Body of pancreas (tissue), 4 donors: ENCODE measurements at regions not wholly inside any gene's neighbourhood (a gene's known extent, or its start where the extent isn't known, plus 50 kb on each side); places are given as distances from the start of the nearest gene placed in this dataset.

Experiments used
- ATAC-seq: fragments of 150-250 bp; one replicate; pipeline ENCODE4 v1.9.1; 2016
- DNase-seq, 4 donors: peaks; one replicate each; pipeline ENCODE4 v3.0.0-alpha.2; 2019
- H3K27ac ChIP-seq, 4 donors: fragments of 200-600 bp; sonication (generic); 1 replicate in 3 of 4; 2 replicates in 1 of 4; pipeline versions ENCODE4 v1.5.1 to v1.6.1; 2016 to 2019; ENCODE audit warnings: mild to moderate bottlenecking in 1 of 4, mixed read lengths in 1 of 4, moderate library complexity in 1 of 4
- H3K27me3 ChIP-seq, 2 donors: fragments of 200-600 bp; sonication (generic); one replicate each; pipeline ENCODE4 v1.6.0; 2016; ENCODE audit warnings: mild to moderate bottlenecking in 1 of 2
- H3K36me3 ChIP-seq, 2 donors: fragments of 200-600 bp; sonication (generic); replicated peaks in 1 of 2; 2 replicates each; pipeline ENCODE4 v1.5.1; 2016; ENCODE audit warnings: low read depth in 2 of 2; ENCODE audit not compliant: insufficient read depth in 1 of 2
- H3K4me1 ChIP-seq: fragments of 200-600 bp; sonication (generic); one replicate; pipeline ENCODE4 v1.6.0; 2016
- H3K4me3 ChIP-seq, 2 donors: fragments of 200-600 bp; sonication (generic); 1 replicate in 1 of 2; 2 replicates in 1 of 2; pipeline ENCODE4 v1.5.1; 2016 to 2019
- H3K9me3 ChIP-seq, 3 donors: fragments of 200-600 bp; sonication (generic); 1 replicate in 2 of 3; 2 replicates in 1 of 3; pipeline ENCODE4 v1.5.1; 2016
- POLR2A ChIP-seq, 3 donors: fragments of 450-650 bp; IDR thresholded peaks; one replicate each; pipeline ENCODE4 v1.6.1; 2016; ENCODE audit warnings: antibody characterized with exemption in 3 of 3, mild to moderate bottlenecking in 2 of 3
- WGBS, 2 donors: methylation state at CpG; one replicate each; pipeline ENCODE4 v1.1.5; 2017; 5-methylcytosine and 5-hydroxymethylcytosine counted together
- intact Hi-C: fragments of 100-400 bp; cut with DNase I; formaldehyde crosslinking; loops from one replicate; pipeline ENCODE4 v1.15.1; 2023
- TF ChIP-seq, protein P1 (sequence below), 7 experiments: fragments of 450-650 bp in 4 of 7; fragments of 200-600 bp in 3 of 7; sonication (generic) in 3 of 7; IDR thresholded peaks; one replicate each; pipeline ENCODE4 v1.5.1; 2016 to 2019; ENCODE audit warnings: antibody characterized with exemption in 7 of 7

DNA sequence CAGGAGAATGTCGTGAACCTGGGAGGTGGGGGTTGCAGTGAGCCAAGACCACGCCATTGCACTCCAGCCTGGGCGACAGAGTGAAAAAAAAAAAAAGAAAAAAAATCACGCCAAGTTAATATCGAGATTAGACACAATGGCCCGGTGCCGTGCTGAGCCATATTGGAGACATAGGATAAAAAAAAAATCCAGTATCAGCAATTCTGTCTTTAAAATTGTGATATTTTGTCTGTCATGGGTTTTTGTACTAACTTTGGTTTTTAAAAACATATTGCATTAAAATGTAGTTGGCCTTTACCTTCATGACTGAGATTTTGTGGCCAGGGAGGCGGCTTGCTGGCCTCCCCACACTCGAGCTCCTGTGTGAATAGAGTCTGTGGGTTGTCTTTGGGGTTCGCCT is 62.8 kb upstream of the PITRM1 start:
- 67 to 68% methylated on average over 10 of the region's 10 CpGs for WGBS, 2 donors
- no peak for DNase-seq
- Histone ChIP-seq H3K36me3 (no peaks in the 10 kb centered on the region), H3K9me3 (no peaks in the 10 kb centered on the region), H3K4me1 (no peaks in the 10 kb centered on the region), H3K27me3 (no peaks in the 10 kb centered on the region), H3K4me3 (no peak overlapping the region), H3K27ac (no peak overlapping the region)
- TF ChIP-seq POLR2A (IDR thresholded peaks at IDR 0.05) = no peak
- TF ChIP-seq, protein P1, sequence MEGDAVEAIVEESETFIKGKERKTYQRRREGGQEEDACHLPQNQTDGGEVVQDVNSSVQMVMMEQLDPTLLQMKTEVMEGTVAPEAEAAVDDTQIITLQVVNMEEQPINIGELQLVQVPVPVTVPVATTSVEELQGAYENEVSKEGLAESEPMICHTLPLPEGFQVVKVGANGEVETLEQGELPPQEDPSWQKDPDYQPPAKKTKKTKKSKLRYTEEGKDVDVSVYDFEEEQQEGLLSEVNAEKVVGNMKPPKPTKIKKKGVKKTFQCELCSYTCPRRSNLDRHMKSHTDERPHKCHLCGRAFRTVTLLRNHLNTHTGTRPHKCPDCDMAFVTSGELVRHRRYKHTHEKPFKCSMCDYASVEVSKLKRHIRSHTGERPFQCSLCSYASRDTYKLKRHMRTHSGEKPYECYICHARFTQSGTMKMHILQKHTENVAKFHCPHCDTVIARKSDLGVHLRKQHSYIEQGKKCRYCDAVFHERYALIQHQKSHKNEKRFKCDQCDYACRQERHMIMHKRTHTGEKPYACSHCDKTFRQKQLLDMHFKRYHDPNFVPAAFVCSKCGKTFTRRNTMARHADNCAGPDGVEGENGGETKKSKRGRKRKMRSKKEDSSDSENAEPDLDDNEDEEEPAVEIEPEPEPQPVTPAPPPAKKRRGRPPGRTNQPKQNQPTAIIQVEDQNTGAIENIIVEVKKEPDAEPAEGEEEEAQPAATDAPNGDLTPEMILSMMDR (IDR thresholded peaks at IDR 0.05) = no peak
- no peak for ATAC-seq
- intact Hi-C loops = no loop called here

DNA sequence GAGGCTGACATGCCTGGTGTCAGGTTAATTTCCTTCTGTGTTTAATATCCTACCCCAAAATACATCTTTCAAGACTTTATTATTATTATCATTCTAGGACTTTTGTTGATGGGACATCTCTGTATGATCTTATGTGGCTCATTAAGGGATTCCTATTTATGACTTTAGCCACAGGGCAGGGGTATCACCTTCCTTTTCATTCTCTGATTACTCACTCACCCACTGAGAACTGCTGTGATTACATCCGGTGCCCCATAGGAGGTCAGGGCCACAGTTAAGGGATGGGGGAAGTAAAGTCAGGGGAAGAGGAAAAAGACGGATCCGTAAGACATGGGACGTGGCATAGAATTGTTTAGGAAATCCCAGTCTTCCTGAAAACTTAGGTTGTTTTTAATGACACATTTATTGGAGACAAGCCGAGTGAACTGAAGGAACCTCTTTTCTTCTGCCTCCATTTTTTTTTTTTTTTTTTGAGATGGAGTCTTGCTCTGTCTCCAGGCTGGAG is 61.0 kb upstream of the PITRM1 start:
- Histone ChIP-seq H3K4me1 (no peaks in the 10 kb centered on the region), H3K27me3 (no peaks in the 10 kb centered on the region), H3K4me3 (no peak overlapping the region), H3K36me3 (no peaks in the 10 kb centered on the region), H3K9me3 (no peaks in the 10 kb centered on the region), H3K27ac (no peak overlapping the region)
- TF ChIP-seq POLR2A (IDR thresholded peaks at IDR 0.05) = no peak
- TF ChIP-seq, protein P1 (IDR thresholded peaks at IDR 0.05) = no peak
- WGBS, 2 donors = 69 to 71% methylated on average over 5 of the region's 5 CpGs
- intact Hi-C loops = no loop called here
- DNase-seq (no peak), ATAC-seq (no peak)

DNA sequence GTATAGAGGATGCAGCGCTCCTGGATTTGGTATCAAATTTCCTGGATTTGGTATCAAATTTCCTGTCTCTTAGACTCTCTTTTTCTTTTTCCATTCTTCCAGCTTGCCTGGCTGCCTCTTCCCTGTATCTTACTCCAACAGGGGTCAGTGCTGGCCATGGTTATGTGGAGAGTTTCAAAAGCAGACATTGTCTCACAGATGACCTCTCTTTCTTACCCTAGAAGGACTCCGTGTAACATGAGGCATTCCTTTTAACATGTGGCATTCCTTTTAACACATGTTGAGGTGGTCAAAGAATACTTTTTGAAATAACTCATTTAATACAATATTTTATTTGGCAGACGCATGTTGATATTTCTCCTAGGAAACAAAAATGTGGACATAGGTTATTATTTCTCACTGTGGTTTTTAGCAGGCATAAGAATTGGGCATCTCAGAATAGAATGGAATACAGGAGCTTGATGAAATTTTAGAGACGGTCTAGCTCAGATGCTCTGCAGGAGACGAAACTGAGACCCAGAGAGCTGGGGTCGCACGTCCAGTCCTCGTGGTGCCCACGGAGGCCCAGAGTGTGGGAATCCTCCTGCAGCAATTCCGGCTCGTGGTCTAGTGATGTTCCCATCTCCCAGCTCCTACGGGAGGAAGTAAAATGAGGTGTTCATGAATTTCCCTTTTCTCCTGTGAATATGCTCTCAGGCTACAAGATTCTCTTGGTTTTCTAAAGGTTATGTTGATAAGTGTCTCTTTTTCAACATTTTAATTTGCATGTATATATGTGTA is 59.6 kb upstream of the PITRM1 start:
- H3K4me3 ChIP-seq = no peak overlapping the region
- H3K27me3 ChIP-seq = no peaks in the 10 kb centered on the region
- DNase-seq (no peak), ATAC-seq (no peak)
- no peaks in the 10 kb centered on the region for H3K9me3 ChIP-seq
- H3K27ac ChIP-seq = no peak overlapping the region
- no peaks in the 10 kb centered on the region for H3K36me3 ChIP-seq
- WGBS, 2 donors = 70 to 75% methylated on average over 12 of the region's 12 CpGs
- intact Hi-C loops = no loop called here
- TF ChIP-seq, protein P1 (IDR thresholded peaks at IDR 0.05) = no peak
- TF ChIP-seq POLR2A (IDR thresholded peaks at IDR 0.05) = no peak
- H3K4me1 ChIP-seq = no peaks in the 10 kb centered on the region

DNA sequence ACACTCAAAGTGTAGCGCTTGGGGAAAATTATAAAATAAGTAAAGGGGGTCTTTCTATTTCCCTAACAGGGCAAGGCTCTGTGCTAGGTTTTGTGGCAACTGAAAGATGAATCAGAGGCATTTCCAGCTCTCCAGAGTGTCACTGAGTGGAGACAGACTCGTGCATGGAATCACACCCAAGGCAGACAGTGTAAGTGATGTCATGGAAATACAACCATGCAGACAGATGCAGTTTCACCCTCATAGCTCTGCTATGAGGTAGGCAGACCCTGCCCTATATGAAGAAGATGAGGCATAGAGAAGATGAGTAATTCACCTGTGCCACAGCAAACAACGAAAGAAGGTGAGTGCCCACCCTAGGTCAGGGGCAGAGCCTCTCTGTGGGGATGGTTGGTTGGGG is 57.2 kb upstream of the PITRM1 start:
- Histone ChIP-seq H3K9me3 (no peaks in the 10 kb centered on the region), H3K4me1 (no peaks in the 10 kb centered on the region), H3K27ac (no peak overlapping the region), H3K4me3 (no peak overlapping the region), H3K36me3 (no peaks in the 10 kb centered on the region), H3K27me3 (no peaks in the 10 kb centered on the region)
- no peak for ATAC-seq
- intact Hi-C loops = no loop called here
- no peak for DNase-seq
- TF ChIP-seq, protein P1 (IDR thresholded peaks at IDR 0.05) = no peak
- WGBS, 2 donors = 55 to 70% methylated on average over 3 of the region's 3 CpGs

DNA sequence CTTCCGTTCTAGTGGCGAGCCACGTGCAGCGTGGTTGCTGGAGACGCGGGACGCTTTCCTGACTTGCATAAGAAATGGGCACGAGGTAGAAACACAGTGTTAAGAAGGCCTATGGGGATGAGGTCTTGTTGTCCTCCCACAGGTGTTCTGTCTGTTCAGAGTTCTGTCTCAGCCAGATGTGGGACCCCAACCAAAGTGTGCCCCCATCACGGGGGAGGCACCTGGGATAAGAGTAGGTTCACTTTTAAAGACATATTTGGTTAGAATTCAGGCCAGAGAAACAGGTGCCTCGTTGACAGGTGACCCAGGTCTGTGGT is 56.0 kb upstream of the PITRM1 start:
- 69 to 73% methylated on average over 10 of the region's 10 CpGs for WGBS, 2 donors
- Histone ChIP-seq H3K9me3 (no peaks in the 10 kb centered on the region), H3K4me1 (no peaks in the 10 kb centered on the region), H3K36me3 (no peaks in the 10 kb centered on the region), H3K27ac (no peak overlapping the region), H3K4me3 (no peak overlapping the region), H3K27me3 (no peaks in the 10 kb centered on the region)
- TF ChIP-seq POLR2A (IDR thresholded peaks at IDR 0.05) = no peak
- TF ChIP-seq, protein P1 (IDR thresholded peaks at IDR 0.05) = no peak
- ATAC-seq = no peak
- DNase-seq = no peak
- intact Hi-C loops = no loop called here
